ENCODE measurements at regions not wholly inside any gene's neighbourhood (a gene's known extent, or its start where the extent isn't known, plus 50 kb on each side); places are given as distances from the start of the nearest gene placed in this dataset.
A peak's percentile ranks its signal among the peaks of the same experiment; 100 is the strongest.
"Not testable (repeated sequence)": the region's sequence is repeated elsewhere in the genome, so short reads cannot be mapped to it uniquely, and the experiment has no call there.

DNA sequence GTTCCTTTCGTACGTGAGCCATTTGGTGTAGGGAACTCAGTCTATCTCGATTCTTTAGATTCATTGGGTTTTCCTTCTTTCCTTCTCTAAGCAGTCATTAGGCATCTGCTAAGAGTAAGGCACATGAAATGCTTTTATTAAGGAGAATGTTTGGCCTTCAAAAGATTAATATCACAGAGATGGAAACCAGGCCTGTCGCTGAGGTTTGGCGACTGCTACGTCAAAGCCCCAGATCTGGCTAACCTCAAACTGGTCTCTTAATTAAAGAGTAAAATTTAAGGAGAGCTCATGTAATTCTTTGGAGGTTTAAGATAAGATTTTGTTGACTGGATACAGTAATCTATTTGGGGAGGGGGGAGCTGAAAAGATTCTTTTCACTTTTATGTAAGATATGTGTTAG, 189.8 kb downstream of the JCAD start:
- Histone ChIP-seq H3K4me1 (ENCODE audit: low read depth) (peaks cover 21% of the 10 kb centered on the region), H3K27ac (no peak overlapping the region), H3K27me3 (no peaks in the 10 kb centered on the region), H3K9me3 (ENCODE audit: low read depth) (no peaks in the 10 kb centered on the region), H3K36me3 (no peaks in the 10 kb centered on the region), H3K4me3 (no peak overlapping the region)
- no peak for DNase-seq (ENCODE audit: low read depth in 1 of 2, low spot score in 1 of 2)
- TF ChIP-seq, protein P1, sequence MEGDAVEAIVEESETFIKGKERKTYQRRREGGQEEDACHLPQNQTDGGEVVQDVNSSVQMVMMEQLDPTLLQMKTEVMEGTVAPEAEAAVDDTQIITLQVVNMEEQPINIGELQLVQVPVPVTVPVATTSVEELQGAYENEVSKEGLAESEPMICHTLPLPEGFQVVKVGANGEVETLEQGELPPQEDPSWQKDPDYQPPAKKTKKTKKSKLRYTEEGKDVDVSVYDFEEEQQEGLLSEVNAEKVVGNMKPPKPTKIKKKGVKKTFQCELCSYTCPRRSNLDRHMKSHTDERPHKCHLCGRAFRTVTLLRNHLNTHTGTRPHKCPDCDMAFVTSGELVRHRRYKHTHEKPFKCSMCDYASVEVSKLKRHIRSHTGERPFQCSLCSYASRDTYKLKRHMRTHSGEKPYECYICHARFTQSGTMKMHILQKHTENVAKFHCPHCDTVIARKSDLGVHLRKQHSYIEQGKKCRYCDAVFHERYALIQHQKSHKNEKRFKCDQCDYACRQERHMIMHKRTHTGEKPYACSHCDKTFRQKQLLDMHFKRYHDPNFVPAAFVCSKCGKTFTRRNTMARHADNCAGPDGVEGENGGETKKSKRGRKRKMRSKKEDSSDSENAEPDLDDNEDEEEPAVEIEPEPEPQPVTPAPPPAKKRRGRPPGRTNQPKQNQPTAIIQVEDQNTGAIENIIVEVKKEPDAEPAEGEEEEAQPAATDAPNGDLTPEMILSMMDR (IDR thresholded peaks at IDR 0.05; ENCODE audit: low read depth, low read length), result no peak

DNA sequence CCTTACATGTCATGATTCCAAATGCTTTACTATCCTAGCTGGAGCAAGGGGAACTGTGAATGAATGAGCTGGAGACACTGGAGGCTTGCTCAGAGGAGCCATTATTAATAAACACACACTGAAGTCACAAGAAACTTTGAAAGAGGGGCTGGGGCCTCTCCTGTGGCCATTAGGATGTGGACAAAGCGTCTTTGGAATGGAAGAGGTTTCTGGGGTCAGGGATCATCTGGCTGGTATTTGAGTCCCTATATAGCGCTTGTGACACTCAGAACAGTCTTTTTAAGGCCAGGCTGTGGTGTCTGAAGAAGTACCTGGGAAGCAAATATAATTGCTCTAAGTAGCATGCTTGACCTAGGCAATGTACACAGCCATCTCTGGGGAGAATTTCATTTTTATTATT, 193.0 kb downstream of the JCAD start:
- peak overlapping the region; percentile 93 for H3K27ac ChIP-seq

DNA sequence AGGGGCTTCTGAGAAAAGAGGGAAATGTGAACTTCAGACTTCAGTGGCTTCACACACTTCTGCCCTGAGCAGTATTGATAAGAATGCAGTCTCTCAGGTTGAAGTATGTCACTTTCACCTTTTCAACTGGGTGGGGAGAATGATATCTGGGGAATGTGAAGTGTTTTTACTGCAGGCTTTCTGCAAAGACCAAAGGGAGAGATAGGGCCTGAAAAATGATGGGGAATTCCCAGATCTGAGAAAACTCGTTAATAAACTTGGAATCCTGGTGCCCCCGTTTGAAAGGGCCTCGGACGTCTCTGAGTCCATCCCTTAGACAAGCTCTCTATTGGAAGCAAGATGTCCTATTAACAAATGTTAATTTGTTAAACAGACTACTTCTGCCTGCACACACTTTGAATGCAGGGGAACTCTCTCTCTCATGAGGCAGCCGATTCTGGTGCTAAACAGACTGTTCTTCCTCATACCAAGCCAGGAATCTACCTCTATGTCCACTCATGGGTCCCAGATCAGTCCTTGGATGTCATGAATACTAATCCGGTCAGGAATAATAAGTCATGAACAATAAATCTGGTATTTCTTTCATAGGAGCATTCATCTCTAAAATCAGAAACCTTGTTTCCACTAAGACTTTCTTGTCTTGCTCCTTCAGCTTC, 193.6 kb downstream of the JCAD start:
- DNase-seq (ENCODE audit: low read depth in 1 of 2, low spot score in 1 of 2), result peak in 1 of 2 donors; percentile 74
- TF ChIP-seq, protein P1 (IDR thresholded peaks at IDR 0.05; ENCODE audit: low read depth, low read length), result no peak
- Histone ChIP-seq H3K36me3 (no peaks in the 10 kb centered on the region), H3K27me3 (no peaks in the 10 kb centered on the region), H3K4me3 (no peak overlapping the region), H3K4me1 (ENCODE audit: low read depth) (peaks cover 21% of the 10 kb centered on the region), H3K9me3 (ENCODE audit: low read depth) (no peaks in the 10 kb centered on the region), H3K27ac (peak overlapping the region; percentile 93)

More for the DNA sequence above, 193.0 kb downstream of the JCAD start:
- DNase-seq (ENCODE audit: low read depth in 1 of 2, low spot score in 1 of 2), result no peak
- Histone ChIP-seq H3K4me1 (ENCODE audit: low read depth) (peaks cover 20% of the 10 kb centered on the region), H3K36me3 (no peaks in the 10 kb centered on the region), H3K27me3 (no peaks in the 10 kb centered on the region), H3K4me3 (no peak overlapping the region), H3K9me3 (ENCODE audit: low read depth) (no peaks in the 10 kb centered on the region)
- TF ChIP-seq, protein P1 (IDR thresholded peaks at IDR 0.05; ENCODE audit: low read depth, low read length), result no peak

DNA sequence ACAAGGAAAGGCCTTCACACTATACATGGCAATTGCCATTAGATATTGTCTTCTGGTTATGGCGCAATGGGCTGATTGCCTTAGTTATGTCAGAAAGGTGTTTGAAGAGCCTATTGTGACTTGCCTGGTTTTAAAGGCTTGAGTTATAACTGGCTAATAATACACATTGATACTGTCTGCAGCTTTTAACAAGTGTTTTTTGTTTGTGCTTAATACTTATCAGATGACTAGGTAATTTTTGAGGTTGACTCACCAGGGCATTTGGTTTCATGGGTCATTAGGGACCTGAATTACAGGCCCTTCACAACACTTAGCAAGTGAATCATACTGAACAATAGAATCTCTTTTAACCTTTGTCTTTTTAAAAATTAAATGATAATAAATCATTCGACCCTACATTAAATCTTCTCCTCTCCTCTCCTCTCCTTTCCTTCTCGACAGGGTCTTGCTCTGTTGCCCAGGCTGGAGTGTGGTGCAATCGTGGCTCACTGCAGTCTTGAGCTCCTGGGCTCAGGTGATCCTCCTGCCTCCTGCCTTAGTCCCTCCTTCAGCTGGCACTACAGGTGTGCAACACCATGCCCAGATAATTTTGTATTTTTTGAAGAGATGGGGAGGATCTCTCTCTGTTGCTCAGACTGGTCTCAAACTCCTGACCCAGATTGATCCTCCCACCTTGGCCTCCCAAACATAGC, 196.3 kb downstream of the JCAD start:
- no peak for DNase-seq (ENCODE audit: low read depth in 1 of 2, low spot score in 1 of 2)
- TF ChIP-seq, protein P1 (IDR thresholded peaks at IDR 0.05; ENCODE audit: low read depth, low read length), result no peak
- no peaks in the 10 kb centered on the region for H3K36me3 ChIP-seq
- no peaks in the 10 kb centered on the region for H3K27me3 ChIP-seq
- no peak overlapping the region for H3K4me3 ChIP-seq
- peaks cover 30% of the 10 kb centered on the region for H3K4me1 ChIP-seq (ENCODE audit: low read depth)
- no peaks in the 10 kb centered on the region for H3K9me3 ChIP-seq (ENCODE audit: low read depth)
- no peak overlapping the region for H3K27ac ChIP-seq

DNA sequence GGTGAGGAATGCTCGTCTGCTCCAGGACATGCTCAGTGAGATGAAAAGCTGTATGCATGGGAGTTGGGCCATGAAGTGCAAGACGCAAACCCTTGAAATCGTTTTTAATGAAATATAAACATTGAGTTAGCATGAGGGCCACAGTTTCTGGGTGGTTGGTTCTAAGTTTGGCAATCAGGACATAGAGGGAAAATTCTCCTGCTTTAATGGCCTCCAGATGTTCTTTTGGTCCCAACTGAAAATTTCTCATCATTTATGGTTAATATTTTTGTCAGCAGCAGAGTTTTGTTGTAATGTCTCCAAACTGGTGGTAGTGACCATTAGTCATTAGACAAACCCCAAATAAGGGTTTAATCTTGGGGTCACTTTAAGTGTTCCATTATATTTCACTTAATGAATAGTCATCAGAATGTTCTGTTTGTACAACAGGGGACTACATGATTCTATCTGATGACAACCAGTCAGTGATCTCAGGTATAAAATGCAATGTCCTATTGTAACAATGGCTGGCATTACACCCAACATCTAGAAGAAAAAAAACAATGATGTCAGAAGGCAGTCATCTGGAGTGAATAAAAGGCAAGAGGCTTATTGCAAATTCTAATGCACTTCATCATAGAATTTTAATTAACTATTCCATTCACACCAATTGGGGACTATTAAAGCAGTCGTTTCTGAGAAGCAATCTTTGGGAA, 197.4 kb downstream of the JCAD start:
- Histone ChIP-seq H3K27me3 (no peaks in the 10 kb centered on the region), H3K9me3 (ENCODE audit: low read depth) (no peaks in the 10 kb centered on the region), H3K4me3 (no peak overlapping the region), H3K4me1 (ENCODE audit: low read depth) (peaks cover 37% of the 10 kb centered on the region), H3K27ac (no peak overlapping the region), H3K36me3 (no peaks in the 10 kb centered on the region)
- no peak for DNase-seq (ENCODE audit: low read depth in 1 of 2, low spot score in 1 of 2)
- TF ChIP-seq, protein P1 (IDR thresholded peaks at IDR 0.05; ENCODE audit: low read depth, low read length), result no peak

DNA sequence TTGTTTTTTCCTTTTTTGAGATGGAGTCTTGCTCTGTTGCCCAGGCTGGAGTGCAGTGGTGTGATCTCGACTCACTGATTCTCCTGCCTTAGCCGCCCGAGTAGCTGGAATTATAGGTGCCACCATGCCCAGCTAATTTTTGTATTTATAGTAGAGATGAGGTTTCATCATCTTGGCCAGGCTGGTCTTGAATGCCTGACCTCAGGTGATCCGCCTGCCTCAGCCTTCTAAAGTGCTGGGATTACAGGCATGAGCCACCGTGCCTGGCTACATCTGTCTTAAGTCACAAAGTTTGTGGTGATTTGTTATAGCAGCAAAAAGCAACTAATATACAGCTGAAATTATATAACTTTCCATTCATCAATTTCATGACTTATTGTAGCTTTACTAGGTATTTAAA, 198.2 kb downstream of the JCAD start:
- peaks cover 30% of the 10 kb centered on the region for H3K4me1 ChIP-seq (ENCODE audit: low read depth)
- not testable (repeated sequence) for H3K9me3 ChIP-seq (ENCODE audit: low read depth); H3K4me3 ChIP-seq; H3K36me3 ChIP-seq; H3K27me3 ChIP-seq; DNase-seq (ENCODE audit: low read depth in 1 of 2, low spot score in 1 of 2); H3K27ac ChIP-seq

Measured in cardiac muscle cell (in vitro differentiated cells and primary cell).